ENCODE measurements at regions not wholly inside any gene's neighbourhood (a gene's known extent, or its start where the extent isn't known, plus 50 kb on each side); places are given as distances from the start of the nearest gene placed in this dataset.

- TF ChIP-seq TAL1 (IDR thresholded peaks at IDR 0.05): no peak
- TF ChIP-seq TSC22D4 (tag; IDR thresholded peaks at IDR 0.05): no peak
These were observed 790.4 kb downstream of the TSN start (continued) for GRCh38 chr2:122545821-122546220.

GRCh38 chr2:122562775-122563174 lies 807.3 kb downstream of the TSN start:
- TF ChIP-seq ZNF277 (CRISPR knock-in tag; IDR thresholded peaks at IDR 0.05; ENCODE audit: borderline replicate concordance) (no peak), COPS2 (conservative IDR thresholded peaks at IDR 0.05) (no peak), SAP30 (IDR thresholded peaks at IDR 0.05; ENCODE audit: borderline replicate concordance, insufficient read depth, low read depth, low read length, poor library complexity, severe bottlenecking) (no peak), SMAD1 (IDR thresholded peaks at IDR 0.05; ENCODE audit: low read depth, low read length, partially characterized antibody) (no peak)
- no peak overlapping the region for H3K27ac ChIP-seq (ENCODE audit: extremely low read depth, low read depth, low read length)
- DNase-seq (ENCODE audit: extremely low read depth in 1 of 4, low spot score in 3 of 4) (no peak), ATAC-seq (no peak), FAIRE-seq (no peak)
- 0% methylated on average over 1 of the region's 1 CpG for WGBS (ENCODE audit: insufficient coverage, low coverage, missing lambda C conversion rate)
- no peaks in the 10 kb centered on the region for H3K79me2 ChIP-seq (ENCODE audit: control insufficient read depth, insufficient read depth, low read length)
- POLR2A ChIA-PET: no interaction called here
- H3K36me3 ChIP-seq (ENCODE audit: control insufficient read depth, insufficient read depth, low read length): no peaks in the 10 kb centered on the region
- no peaks in the 10 kb centered on the region for H3K9me1 ChIP-seq (ENCODE audit: control insufficient read depth, insufficient read depth, low read length)
- in situ Hi-C loops (cut with MboI) (no loop called here), intact Hi-C loops (cut with micrococcal nuclease) (no loop called here)
- H3K27me3 ChIP-seq (ENCODE audit: control insufficient read depth in 2 of 2, insufficient read depth in 2 of 2, low read length in 2 of 2): no peaks in the 10 kb centered on the region
- H3K9ac ChIP-seq (ENCODE audit: insufficient read depth in 1 of 2, low read depth in 2 of 2, low read length in 2 of 2): no peak overlapping the region
- H3K4me1 ChIP-seq (replicated peaks in 1 of 2; ENCODE audit: control insufficient read depth in 2 of 2, insufficient read depth in 2 of 2, low read length in 2 of 2): no peaks in the 10 kb centered on the region
- CTCF ChIA-PET (ENCODE audit: low intra/inter-chr PET ratio): no interaction called here
- no peaks in the 10 kb centered on the region for H4K20me1 ChIP-seq (replicated peaks; ENCODE audit: control insufficient read depth, insufficient read depth, low read length)
- no peak overlapping the region for H3K4me3 ChIP-seq
- no TSS peak for BruUV-seq (replicated peaks)
- no peaks in the 10 kb centered on the region for H3K9me3 ChIP-seq (replicated peaks; ENCODE audit: control insufficient read depth, insufficient read depth, low read depth, low read length)
- no peak overlapping the region for H3K4me2 ChIP-seq (ENCODE audit: insufficient read depth, low read length)
- H2AFZ ChIP-seq (ENCODE audit: low read depth, low read length): no peak overlapping the region
